HUES64 (cell line): ENCODE measurements at regions not wholly inside any gene's neighbourhood (a gene's known extent, or its start where the extent isn't known, plus 50 kb on each side); places are given as distances from the start of the nearest gene placed in this dataset.
"Not testable (repeated sequence)": the region's sequence is repeated elsewhere in the genome, so short reads cannot be mapped to it uniquely, and the experiment has no call there.

Source experiments
- H3K27ac ChIP-seq: 2 replicates; pipeline ENCODE4 v1.7.0; 2013; ENCODE audit warnings: low read depth, low read length, inconsistent platforms
- H3K27me3 ChIP-seq: 2 replicates; pipeline ENCODE4 v1.6.1; 2013; ENCODE audit warnings: mild to moderate bottlenecking, low read length; ENCODE audit not compliant: insufficient read depth
- H3K36me3 ChIP-seq: 2 replicates; pipeline ENCODE4 v1.6.1; 2013; ENCODE audit warnings: mild to moderate bottlenecking, low read length; ENCODE audit not compliant: insufficient read depth
- H3K4me1 ChIP-seq: 2 replicates; pipeline ENCODE4 v1.6.1; 2013; ENCODE audit warnings: mild to moderate bottlenecking, low read length, moderate library complexity; ENCODE audit not compliant: insufficient read depth
- H3K4me3 ChIP-seq: 2 replicates; pipeline ENCODE4 v1.5.1; 2013; ENCODE audit warnings: mild to moderate bottlenecking, low read length, moderate library complexity
- H3K9ac ChIP-seq: 2 replicates; pipeline ENCODE4 v1.6.1; 2013; ENCODE audit warnings: mild to moderate bottlenecking, low read depth, low read length
- H3K9me3 ChIP-seq: 2 replicates; pipeline ENCODE4 v1.6.1; 2013; ENCODE audit warnings: low read depth, low read length; ENCODE audit not compliant: insufficient read depth
- WGBS: fragments of 150-250, 120-280 bp; methylation state at CpG from one replicate; pipeline ENCODE4 v1.1.7; 2013; ENCODE audit warnings: missing lambda C conversion rate; 5-methylcytosine and 5-hydroxymethylcytosine counted together

GRCh38 chrX:53883196-53883595 lies 161.1 kb downstream of the PHF8 start:
- Histone ChIP-seq H3K27ac (no peak overlapping the region), H3K9me3 (no peaks in the 10 kb centered on the region), H3K27me3 (no peaks in the 10 kb centered on the region), H3K36me3 (no peaks in the 10 kb centered on the region), H3K4me1 (no peaks in the 10 kb centered on the region), H3K9ac (no peak overlapping the region), H3K4me3 (no peak overlapping the region)
- 100% methylated on average over 1 of the region's 3 CpGs for WGBS

GRCh38 chrX:53882331-53882730 lies 161.9 kb downstream of the PHF8 start:
- H3K4me3 ChIP-seq: no peak overlapping the region
- no peaks in the 10 kb centered on the region for H3K4me1 ChIP-seq
- H3K9ac ChIP-seq: no peak overlapping the region
- 75% methylated on average over 6 of the region's 6 CpGs for WGBS
- no peaks in the 10 kb centered on the region for H3K9me3 ChIP-seq
- H3K27me3 ChIP-seq: no peaks in the 10 kb centered on the region
- H3K36me3 ChIP-seq: no peaks in the 10 kb centered on the region
- H3K27ac ChIP-seq: no peak overlapping the region

GRCh38 chrX:53880786-53881185 lies 163.5 kb downstream of the PHF8 start:
- H3K4me1 ChIP-seq, H3K27me3 ChIP-seq, H3K9ac ChIP-seq, H3K9me3 ChIP-seq, H3K27ac ChIP-seq, H3K4me3 ChIP-seq, H3K36me3 ChIP-seq: not testable (repeated sequence)
- WGBS: 78% methylated on average over 2 of the region's 2 CpGs

- Histone ChIP-seq H3K4me3 (no peak overlapping the region), H3K4me1 (no peaks in the 10 kb centered on the region), H3K9me3 (no peaks in the 10 kb centered on the region), H3K27me3 (no peaks in the 10 kb centered on the region), H3K36me3 (no peaks in the 10 kb centered on the region), H3K27ac (peak overlapping the region; percentile 28; the same call in 1 of the 2 replicates), H3K9ac (no peak overlapping the region)
- 85% methylated on average over 4 of the region's 4 CpGs for WGBS
Observed at GRCh38 chrX:53859890-53860289, 173.4 kb upstream of the HUWE1 start.

GRCh38 chrX:53831662-53832635 lies 145.4 kb upstream of the HUWE1 start:
- Histone ChIP-seq H3K27ac (no peak overlapping the region), H3K9ac (no peak overlapping the region), H3K27me3 (no peaks in the 10 kb centered on the region), H3K4me3 (no peak overlapping the region), H3K4me1 (no peaks in the 10 kb centered on the region), H3K9me3 (no peaks in the 10 kb centered on the region), H3K36me3 (no peaks in the 10 kb centered on the region)
- 43% methylated on average over 6 of the region's 8 CpGs for WGBS

GRCh38 chrX:53824686-53825085 lies 138.2 kb upstream of the HUWE1 start:
- H3K9ac ChIP-seq: no peak overlapping the region
- no peaks in the 10 kb centered on the region for H3K9me3 ChIP-seq
- H3K4me3 ChIP-seq: no peak overlapping the region
- no peak overlapping the region for H3K27ac ChIP-seq
- no peaks in the 10 kb centered on the region for H3K36me3 ChIP-seq
- H3K4me1 ChIP-seq: no peaks in the 10 kb centered on the region
- WGBS: 92% methylated on average over 2 of the region's 2 CpGs
- H3K27me3 ChIP-seq: no peaks in the 10 kb centered on the region

- H3K36me3 ChIP-seq, H3K9ac ChIP-seq, H3K4me1 ChIP-seq, H3K27ac ChIP-seq, H3K9me3 ChIP-seq, H3K27me3 ChIP-seq, H3K4me3 ChIP-seq: not testable (repeated sequence)
- no CpG with 5 or more reads among the region's 1 CpG for WGBS
Observed at GRCh38 chrX:53818115-53818514, 131.6 kb upstream of the HUWE1 start.

- H3K4me3 ChIP-seq: no peak overlapping the region
- 82% methylated on average over 2 of the region's 3 CpGs for WGBS
- no peaks in the 10 kb centered on the region for H3K4me1 ChIP-seq
- no peaks in the 10 kb centered on the region for H3K27me3 ChIP-seq
- H3K36me3 ChIP-seq: no peaks in the 10 kb centered on the region
- no peak overlapping the region for H3K9ac ChIP-seq
- no peak overlapping the region for H3K27ac ChIP-seq
- no peaks in the 10 kb centered on the region for H3K9me3 ChIP-seq
Observed at GRCh38 chrX:53817548-53817947, 131.0 kb upstream of the HUWE1 start.

- H3K36me3 ChIP-seq: no peaks in the 10 kb centered on the region
- no peaks in the 10 kb centered on the region for H3K9me3 ChIP-seq
- no peaks in the 10 kb centered on the region for H3K27me3 ChIP-seq
- no peaks in the 10 kb centered on the region for H3K4me1 ChIP-seq
- WGBS: 83% methylated on average over 14 of the region's 15 CpGs
- H3K27ac ChIP-seq: no peak overlapping the region
- no peak overlapping the region for H3K9ac ChIP-seq
- H3K4me3 ChIP-seq: no peak overlapping the region
Observed at GRCh38 chrX:53813670-53814440, 127.3 kb upstream of the HUWE1 start.

GRCh38 chrX:53798281-53798680 lies 111.8 kb upstream of the HUWE1 start:
- Histone ChIP-seq H3K9me3 (no peaks in the 10 kb centered on the region), H3K9ac (no peak overlapping the region)
- 80% methylated on average over 2 of the region's 3 CpGs for WGBS

GRCh38 chrX:53795576-53795975 lies 109.1 kb upstream of the HUWE1 start:
- no peak overlapping the region for H3K4me3 ChIP-seq
- no peaks in the 10 kb centered on the region for H3K27me3 ChIP-seq
- no peak overlapping the region for H3K9ac ChIP-seq
- H3K27ac ChIP-seq: no peak overlapping the region
- no peaks in the 10 kb centered on the region for H3K36me3 ChIP-seq
- no peaks in the 10 kb centered on the region for H3K9me3 ChIP-seq
- WGBS: 19% methylated on average over 2 of the region's 2 CpGs
- no peaks in the 10 kb centered on the region for H3K4me1 ChIP-seq

More at GRCh38 chrX:53798281-53798680, 111.8 kb upstream of the HUWE1 start:
- no peaks in the 10 kb centered on the region for H3K27me3 ChIP-seq
- H3K27ac ChIP-seq: no peak overlapping the region
- H3K36me3 ChIP-seq: no peaks in the 10 kb centered on the region
- no peak overlapping the region for H3K4me3 ChIP-seq
- no peaks in the 10 kb centered on the region for H3K4me1 ChIP-seq
